HEK293 (cell line): ENCODE measurements at regions not wholly inside any gene's neighbourhood (a gene's known extent, or its start where the extent isn't known, plus 50 kb on each side); places are given as distances from the start of the nearest gene placed in this dataset.

Experiments used
- CTCF ChIP-seq: fragments of 450-650 bp; formaldehyde crosslinking; IDR thresholded peaks from 2 replicates; pipeline ENCODE4 v1.5.1; 2016; ENCODE audit warnings: missing biosample characterization, missing genetic modification characterization
- HOXD13 ChIP-seq: sonication (generic); formaldehyde crosslinking; IDR thresholded peaks from 2 replicates; pipeline ENCODE4 v1.8.0; 2022; ENCODE audit warnings: missing genetic modification reagents, borderline replicate concordance
- PBX3 ChIP-seq: sonication (generic); formaldehyde crosslinking; IDR thresholded peaks from 2 replicates; pipeline ENCODE4 v1.8.1; 2022; ENCODE audit warnings: mild to moderate bottlenecking, moderate library complexity, missing genetic modification reagents
- ZEB2 ChIP-seq: fragments of 450-650 bp; formaldehyde crosslinking; IDR thresholded peaks from 2 replicates; pipeline ENCODE4 v1.5.1; 2016; ENCODE audit warnings: missing biosample characterization, missing genetic modification characterization
- ZFP41 ChIP-seq: fragments of 450-650 bp; formaldehyde crosslinking; IDR thresholded peaks from 2 replicates; pipeline ENCODE4 v1.5.1; 2016; ENCODE audit warnings: missing biosample characterization, missing genetic modification characterization, borderline replicate concordance
- ZNF138 ChIP-seq: fragments of 450-650 bp; formaldehyde crosslinking; IDR thresholded peaks from 2 replicates; pipeline ENCODE4 v1.5.1; 2016; ENCODE audit warnings: missing biosample characterization, missing genetic modification characterization, borderline replicate concordance
- ZNF239 ChIP-seq: fragments of 450-650 bp; formaldehyde crosslinking; IDR thresholded peaks from 2 replicates; pipeline ENCODE4 v1.5.1; 2016; ENCODE audit warnings: missing biosample characterization, missing genetic modification characterization
- ZNF423 ChIP-seq: fragments of 450-650 bp; formaldehyde crosslinking; IDR thresholded peaks from 2 replicates; pipeline ENCODE4 v1.5.1; 2016; ENCODE audit warnings: missing biosample characterization, missing genetic modification characterization
- ZNF580 ChIP-seq: fragments of 450-650 bp; formaldehyde crosslinking; IDR thresholded peaks from 2 replicates; pipeline ENCODE4 v1.5.1; 2016; ENCODE audit warnings: missing biosample characterization, missing genetic modification characterization
- ZNF629 ChIP-seq: fragments of 450-650 bp; formaldehyde crosslinking; IDR thresholded peaks from 2 replicates; pipeline ENCODE4 v1.5.1; 2017; ENCODE audit warnings: missing biosample characterization, missing genetic modification characterization

- TF ChIP-seq PBX3 (CRISPR knock-in tag) (no peak), HOXD13 (no peak), ZNF629 (tag by site-specific recombination) (no peak), ZNF423 (tag by site-specific recombination) (no peak), ZNF138 (no peak), ZFP41 (tag by site-specific recombination) (no peak), CTCF (tag by site-specific recombination) (no peak), ZNF580 (tag by site-specific recombination) (no peak), ZNF239 (tag by site-specific recombination) (no peak), ZEB2 (tag by site-specific recombination) (no peak)
Measured at GRCh38 chr4:124468360-124468759, 244.2 kb downstream of the ANKRD50 start.
